GM12878 (cell line): ENCODE measurements at regions not wholly inside any gene's neighbourhood (a gene's known extent, or its start where the extent isn't known, plus 50 kb on each side); places are given as distances from the start of the nearest gene placed in this dataset.

ENCODE experiments used
- ATAC-seq: fragments of 200-7000 bp; cut with Tn5 transposase; 3 replicates; pipeline ENCODE4 v1.9.1; 2020; ENCODE audit warnings: mild to moderate bottlenecking, moderate library complexity
- BruUV-seq: library from RNA; stranded (reverse); fragments of 400-500 nt; replicated peaks from 2 replicates; lab custom pipeline; 2021; lab: Mats Ljungman, UMichigan
- CTCF ChIA-PET: fragments of 300-600 bp; sonication (Branson Sonifier 250); formaldehyde crosslinking; extraction: SDS; loops from one replicate; lab custom pipeline; 2021; ENCODE audit warnings: inconsistent platforms; lab: Yijun Ruan, JAX
- POLR2A ChIA-PET: fragments of 350-600 bp; formaldehyde crosslinking; extraction: SDS; loops from one replicate; lab custom pipeline; 2021; ENCODE audit warnings: inconsistent platforms; lab: Charles Lee
- RAD21 ChIA-PET: fragments of 300-600 bp; sonication (Branson Sonifier 250); formaldehyde crosslinking; loops from one replicate; lab custom pipeline; 2023; ENCODE audit warnings: antibody characterized with exemption; ENCODE audit not compliant: unreplicated experiment; lab: Charles Lee
- SMC1A ChIA-PET: fragments of 300-600 bp; sonication (Branson Sonifier 250); formaldehyde crosslinking; loops from one replicate; lab custom pipeline; 2023; ENCODE audit not compliant: unreplicated experiment, uncharacterized antibody; lab: Charles Lee
- DNase-seq: peaks from one replicate; pipeline ENCODE4 v3.0.0-alpha.2; 2011; ENCODE audit warnings: low read depth, low spot score
- FAIRE-seq: peaks from 3 replicates; lab custom pipeline; 2011; peaks lifted over from hg19 to GRCh38; lab: Jason Lieb, UNC
- H2AFZ ChIP-seq: 2 replicates; pipeline ENCODE4 v1.6.0; 2011; ENCODE audit warnings: low read depth, low read length, control low read depth; ENCODE audit not compliant: control insufficient read depth
- H3K27ac ChIP-seq: 2 replicates; pipeline ENCODE4 v1.5.1; 2011; ENCODE audit warnings: control low read depth; ENCODE audit not compliant: control insufficient read depth, insufficient read depth
- H3K27me3 ChIP-seq, 2 experiments: replicated peaks in 1 of 2; 2 replicates each; pipeline versions ENCODE4 v1.6.0 to v1.6.1; 2011; ENCODE audit warnings: low read length in 1 of 2; ENCODE audit not compliant: control insufficient read depth in 2 of 2, insufficient read depth in 2 of 2
- H3K36me3 ChIP-seq, 2 experiments: 2 replicates each; pipeline ENCODE4 v1.5.1; 2011; ENCODE audit warnings: low read length in 1 of 2; ENCODE audit not compliant: control insufficient read depth in 2 of 2, insufficient read depth in 2 of 2
- H3K4me1 ChIP-seq: 2 replicates; pipeline ENCODE4 v1.6.1; 2011; ENCODE audit warnings: mild to moderate bottlenecking, low read length, moderate library complexity, mixed read lengths; ENCODE audit not compliant: control insufficient read depth, insufficient read depth
- H3K4me2 ChIP-seq: 2 replicates; pipeline ENCODE4 v1.6.0; 2011; ENCODE audit warnings: control low read depth; ENCODE audit not compliant: control insufficient read depth, insufficient read depth
- H3K4me3 ChIP-seq: fragments of 200-600 bp; sonication (generic); 2 replicates; pipeline ENCODE4 v1.5.1; 2016
- H3K79me2 ChIP-seq: 2 replicates; pipeline ENCODE4 v1.6.0; 2011; ENCODE audit warnings: low read length; ENCODE audit not compliant: control insufficient read depth, insufficient read depth
- H3K9ac ChIP-seq: 2 replicates; pipeline ENCODE4 v1.8.0; 2011; ENCODE audit warnings: low read length, control low read depth, mixed read lengths; ENCODE audit not compliant: control insufficient read depth, insufficient read depth
- H3K9me3 ChIP-seq: replicated peaks from 3 replicates; pipeline ENCODE4 v1.5.1; 2011; ENCODE audit warnings: mild to moderate bottlenecking, low read length; ENCODE audit not compliant: control insufficient read depth, insufficient read depth
- H4K20me1 ChIP-seq: 2 replicates; pipeline ENCODE4 v1.6.0; 2011; ENCODE audit not compliant: control insufficient read depth, insufficient read depth
- BCL11A ChIP-seq: IDR thresholded peaks from 2 replicates; pipeline ENCODE4 v1.6.1; 2011; ENCODE audit warnings: low read depth, low read length
- CHD2 ChIP-seq: IDR thresholded peaks from 2 replicates; pipeline ENCODE4 v1.6.1; 2011; ENCODE audit warnings: low read depth, low read length, improper control_type of control experiment, borderline replicate concordance
- LARP7 ChIP-seq: fragments of 450-650 bp; IDR thresholded peaks from 2 replicates; pipeline ENCODE4 v1.6.1; 2017; ENCODE audit warnings: mild to moderate bottlenecking
- NRF1 ChIP-seq: conservative IDR thresholded peaks from 2 replicates; pipeline ENCODE4 v1.6.1; 2011; ENCODE audit warnings: mild to moderate bottlenecking, low read depth, low read length, improper control_type of control experiment
- PKNOX1 ChIP-seq: fragments of 450-650 bp; IDR thresholded peaks from 2 replicates; pipeline ENCODE4 v1.6.1; 2016; ENCODE audit warnings: mild to moderate bottlenecking
- SKIL ChIP-seq: fragments of 450-650 bp; IDR thresholded peaks from 2 replicates; pipeline ENCODE4 v1.6.1; 2017; ENCODE audit warnings: mild to moderate bottlenecking, low read depth, inconsistent platforms; ENCODE audit not compliant: poor library complexity, severe bottlenecking
- SMAD5 ChIP-seq: IDR thresholded peaks from 2 replicates; pipeline ENCODE4 v1.6.1; 2016; ENCODE audit warnings: antibody characterized with exemption, low read depth
- SMARCA5 ChIP-seq: fragments of 450-650 bp; IDR thresholded peaks from 2 replicates; pipeline ENCODE4 v1.6.1; 2017; ENCODE audit warnings: mild to moderate bottlenecking
- TAF1 ChIP-seq: IDR thresholded peaks from 2 replicates; pipeline ENCODE4 v1.6.1; 2011; ENCODE audit warnings: mild to moderate bottlenecking, low read depth, low read length, borderline replicate concordance
- WRNIP1 ChIP-seq: IDR thresholded peaks from 2 replicates; pipeline ENCODE4 v1.6.1; 2011; ENCODE audit warnings: low read depth, low read length, improper control_type of control experiment, borderline replicate concordance
- YBX1 ChIP-seq: fragments of 450-650 bp; IDR thresholded peaks from 2 replicates; pipeline ENCODE4 v1.6.1; 2016; ENCODE audit warnings: antibody characterized with exemption
- ZBED1 ChIP-seq: IDR thresholded peaks from 2 replicates; pipeline ENCODE4 v1.6.1; 2016; ENCODE audit warnings: borderline replicate concordance
- ZSCAN29 ChIP-seq: fragments of 450-650 bp; IDR thresholded peaks from 2 replicates; pipeline ENCODE4 v1.6.1; 2017; ENCODE audit warnings: mild to moderate bottlenecking, moderate library complexity
- WGBS: methylation state at CpG from one replicate; pipeline ENCODE4 v1.1.6; 2016; ENCODE audit warnings: low lambda C conversion rate; ENCODE audit not compliant: insufficient replicate concordance, insufficient coverage; ENCODE audit errors: missing lambda C conversion rate; 5-methylcytosine and 5-hydroxymethylcytosine counted together
- in situ Hi-C: fragments of 300-500 bp; cut with MboI; formaldehyde crosslinking; loops from 9 replicates; pipeline ENCODE4 v1.14.3; 2018; ENCODE audit warnings: mixed read lengths
- intact Hi-C: fragments of 100-400 bp; cut with micrococcal nuclease; formaldehyde crosslinking; loops from one replicate; pipeline ENCODE4 v1.14.2; 2022; ENCODE audit not compliant: unreplicated experiment
- TF ChIP-seq, protein P1 (sequence below): fragments of 450-650 bp; IDR thresholded peaks from 2 replicates; pipeline ENCODE4 v1.6.1; 2017; ENCODE audit warnings: mild to moderate bottlenecking
- TF ChIP-seq, protein P2 (sequence below): IDR thresholded peaks from 2 replicates; pipeline ENCODE4 v1.6.1; 2011; ENCODE audit warnings: mild to moderate bottlenecking, low read depth, low read length, moderate library complexity; ENCODE audit not compliant: insufficient replicate concordance

DNA sequence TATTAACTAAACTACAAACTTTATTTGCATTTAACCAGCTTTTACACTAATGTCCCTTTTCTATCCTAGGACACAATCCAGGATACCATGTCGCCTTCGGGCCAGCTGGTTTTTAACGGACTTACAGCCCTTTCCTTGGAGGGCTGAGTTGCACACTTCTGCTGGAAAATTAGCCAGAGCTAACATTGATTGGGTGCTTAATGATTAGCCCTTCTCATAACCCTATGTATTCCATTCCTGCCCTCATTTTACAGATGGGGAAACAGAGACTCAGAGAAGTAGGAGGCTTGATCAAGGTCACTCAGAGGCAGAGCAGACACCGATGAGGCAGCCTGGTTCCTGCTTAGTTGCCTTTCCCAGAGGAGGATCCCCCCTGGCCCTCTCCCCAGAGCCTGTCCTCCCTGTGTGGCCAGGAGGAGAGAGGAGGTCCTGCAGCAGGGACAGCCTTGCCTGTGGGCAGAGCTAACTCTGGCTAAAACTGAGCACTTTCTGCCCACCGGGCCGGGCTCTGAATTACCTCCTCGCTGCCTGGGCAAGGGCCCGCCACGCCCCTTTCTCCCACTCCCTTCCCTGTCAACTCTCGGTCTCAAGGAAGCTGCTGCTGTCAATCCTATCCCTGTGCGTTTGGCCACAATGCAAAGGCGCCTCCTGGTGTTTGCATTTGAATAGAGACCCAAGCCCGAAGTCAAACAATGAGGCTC, 59.6 kb upstream of the PAX6 start:
- no peaks in the 10 kb centered on the region for H4K20me1 ChIP-seq
- 25% methylated on average over 13 of the region's 13 CpGs for WGBS
- no peaks in the 10 kb centered on the region; the same call in 2 of the 3 replicates for H3K9me3 ChIP-seq
- H3K9ac ChIP-seq, result no peak overlapping the region
- DNase-seq (no peak), ATAC-seq (peak; percentile 84), FAIRE-seq (no peak)
- ChIA-PET SMC1A (interaction anchor here (0.7 to 4.3 kb wide), 12 partner anchors 11 to 763 kb away, joined by 3 to 26 read pairs (median 4); no protein-coding TSS in a partner anchor), POLR2A (no interaction called here), RAD21 (interaction anchor here (0.7 to 3.3 kb wide), 9 partner anchors 12 to 764 kb away, joined by 3 to 11 read pairs (median 4); no protein-coding TSS in a partner anchor), CTCF (interaction anchor here (0.6 to 5.1 kb wide), 28 partner anchors 8 to 764 kb away, joined by 3 to 44 read pairs (median 4); no protein-coding TSS in a partner anchor)
- no peaks in the 10 kb centered on the region for H3K79me2 ChIP-seq
- no TSS peak for BruUV-seq
- no peak overlapping the region for H3K4me2 ChIP-seq
- H3K27me3 ChIP-seq, result no peaks in the 10 kb centered on the region; a peak in 2 of 4 replicates
- no peak overlapping the region for H3K27ac ChIP-seq
- no peak overlapping the region for H3K4me3 ChIP-seq
- no peak overlapping the region; the same call in 1 of the 2 replicates for H2AFZ ChIP-seq
- intact Hi-C loops (loop anchor here (1.0 to 5.0 kb wide), 5 partner anchors 87 to 764 kb away; no protein-coding TSS in a partner anchor), in situ Hi-C loops (loop anchor here (5.0 to 25.0 kb wide), 2 partner anchors 473 to 758 kb away; no protein-coding TSS in a partner anchor)
- no peaks in the 10 kb centered on the region for H3K36me3 ChIP-seq
- H3K4me1 ChIP-seq, result no peaks in the 10 kb centered on the region
- TF ChIP-seq BCL11A (no peak), SMAD5 (no peak), TAF1 (no peak), LARP7 (no peak), SMARCA5 (no peak), NRF1 (no peak), ZBED1 (no peak), PKNOX1 (0 out of 2 replicates have a peak, but pooled peaks have one; percentile 17), YBX1 (no peak), SKIL (no peak), ZSCAN29 (no peak), WRNIP1 (no peak), CHD2 (no peak)
- TF ChIP-seq, protein P1, sequence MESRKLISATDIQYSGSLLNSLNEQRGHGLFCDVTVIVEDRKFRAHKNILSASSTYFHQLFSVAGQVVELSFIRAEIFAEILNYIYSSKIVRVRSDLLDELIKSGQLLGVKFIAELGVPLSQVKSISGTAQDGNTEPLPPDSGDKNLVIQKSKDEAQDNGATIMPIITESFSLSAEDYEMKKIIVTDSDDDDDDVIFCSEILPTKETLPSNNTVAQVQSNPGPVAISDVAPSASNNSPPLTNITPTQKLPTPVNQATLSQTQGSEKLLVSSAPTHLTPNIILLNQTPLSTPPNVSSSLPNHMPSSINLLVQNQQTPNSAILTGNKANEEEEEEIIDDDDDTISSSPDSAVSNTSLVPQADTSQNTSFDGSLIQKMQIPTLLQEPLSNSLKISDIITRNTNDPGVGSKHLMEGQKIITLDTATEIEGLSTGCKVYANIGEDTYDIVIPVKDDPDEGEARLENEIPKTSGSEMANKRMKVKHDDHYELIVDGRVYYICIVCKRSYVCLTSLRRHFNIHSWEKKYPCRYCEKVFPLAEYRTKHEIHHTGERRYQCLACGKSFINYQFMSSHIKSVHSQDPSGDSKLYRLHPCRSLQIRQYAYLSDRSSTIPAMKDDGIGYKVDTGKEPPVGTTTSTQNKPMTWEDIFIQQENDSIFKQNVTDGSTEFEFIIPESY, result no peak
- TF ChIP-seq, protein P2, sequence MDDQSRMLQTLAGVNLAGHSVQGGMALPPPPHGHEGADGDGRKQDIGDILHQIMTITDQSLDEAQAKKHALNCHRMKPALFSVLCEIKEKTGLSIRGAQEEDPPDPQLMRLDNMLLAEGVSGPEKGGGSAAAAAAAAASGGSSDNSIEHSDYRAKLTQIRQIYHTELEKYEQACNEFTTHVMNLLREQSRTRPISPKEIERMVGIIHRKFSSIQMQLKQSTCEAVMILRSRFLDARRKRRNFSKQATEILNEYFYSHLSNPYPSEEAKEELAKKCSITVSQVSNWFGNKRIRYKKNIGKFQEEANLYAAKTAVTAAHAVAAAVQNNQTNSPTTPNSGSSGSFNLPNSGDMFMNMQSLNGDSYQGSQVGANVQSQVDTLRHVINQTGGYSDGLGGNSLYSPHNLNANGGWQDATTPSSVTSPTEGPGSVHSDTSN, result no peak
